Panc1 (cell line): ENCODE measurements at regions not wholly inside any gene's neighbourhood (a gene's known extent, or its start where the extent isn't known, plus 50 kb on each side); places are given as distances from the start of the nearest gene placed in this dataset.

ENCODE experiments used
- ATAC-seq: fragments of 200-7000 bp; cut with Tn5 transposase; 2 replicates; pipeline ENCODE4 v1.9.1; 2020; ENCODE audit warnings: mild to moderate bottlenecking, moderate library complexity
- BruUV-seq: library from RNA; stranded (reverse); fragments of 400-500 nt; replicated peaks from 2 replicates; lab custom pipeline; 2021; lab: Mats Ljungman, UMichigan
- CTCF ChIA-PET: fragments of 300-600 bp; sonication (Branson Sonifier 250); formaldehyde crosslinking; loops from one replicate; lab custom pipeline; 2022; ENCODE audit warnings: antibody characterized with exemption; lab: Charles Lee
- POLR2A ChIA-PET: fragments of 300-600 bp; sonication (Branson Sonifier 250); formaldehyde crosslinking; loops from one replicate; lab custom pipeline; 2022; ENCODE audit warnings: antibody characterized with exemption; lab: Charles Lee
- DNase-seq: peaks from one replicate; pipeline ENCODE4 v3.0.0-alpha.2; 2010; ENCODE audit warnings: low read depth, low spot score
- H3K27ac ChIP-seq: 2 replicates; pipeline ENCODE4 v1.5.1; 2011; ENCODE audit warnings: mild to moderate bottlenecking, low read length, inconsistent platforms
- H3K27me3 ChIP-seq: fragments of 200-500 bp; sonication (Bioruptor generic); 2 replicates; pipeline ENCODE4 v1.6.0; 2014; ENCODE audit warnings: low read length, inconsistent platforms; ENCODE audit not compliant: control insufficient read depth, insufficient read depth
- H3K36me3 ChIP-seq: fragments of 200-500 bp; sonication (Bioruptor generic); 2 replicates; pipeline ENCODE4 v1.5.1; 2014; ENCODE audit warnings: inconsistent platforms, mild to moderate bottlenecking, low read length, moderate library complexity; ENCODE audit not compliant: control insufficient read depth, insufficient read depth
- H3K4me1 ChIP-seq: 2 replicates; pipeline ENCODE4 v1.5.1; 2011; ENCODE audit warnings: inconsistent platforms, mild to moderate bottlenecking, low read length, moderate library complexity; ENCODE audit not compliant: control insufficient read depth, insufficient read depth
- H3K4me3 ChIP-seq, 2 experiments: 2 replicates each; pipeline ENCODE4 v1.5.1; 2011 to 2012; ENCODE audit warnings: low read depth in 2 of 2, low read length in 2 of 2, mild to moderate bottlenecking in 2 of 2, inconsistent platforms in 1 of 2, moderate library complexity in 1 of 2
- H3K9me3 ChIP-seq: fragments of 200-500 bp; sonication (Bioruptor generic); 2 replicates; pipeline ENCODE4 v1.5.1; 2014; ENCODE audit warnings: low read depth, mild to moderate bottlenecking, inconsistent platforms, low read length, moderate library complexity; ENCODE audit not compliant: control insufficient read depth, insufficient read depth
- POLR2AphosphoS5 ChIP-seq: IDR thresholded peaks from 2 replicates; pipeline ENCODE4 v1.6.1; 2012; ENCODE audit warnings: mild to moderate bottlenecking, low read depth, low read length, moderate library complexity
- SIN3A ChIP-seq: IDR thresholded peaks from 2 replicates; pipeline ENCODE4 v1.6.1; 2012; ENCODE audit warnings: low read depth, mild to moderate bottlenecking, low read length, moderate library complexity, borderline replicate concordance; ENCODE audit not compliant: insufficient read depth
- TCF7L2 ChIP-seq: IDR thresholded peaks from 2 replicates; pipeline ENCODE4 v1.6.1; 2011; ENCODE audit warnings: mild to moderate bottlenecking, low read depth, low read length, inconsistent platforms
- in situ Hi-C: cut with HindIII; loops from 2 replicates; pipeline ENCODE4 v1.10.0; 2016; ENCODE audit warnings: low sequenced_read_pairs, low pct_unique_long_range_greater_than_20kb
- intact Hi-C: fragments of 100-400 bp; cut with micrococcal nuclease; formaldehyde crosslinking; loops from one replicate; pipeline ENCODE4 v1.10.0; 2022; ENCODE audit not compliant: unreplicated experiment
- TF ChIP-seq, protein P1 (sequence below), 2 experiments: IDR thresholded peaks; 2 replicates each; pipeline ENCODE4 v1.6.1; 2011 to 2012; ENCODE audit warnings: low read depth in 2 of 2, control low read depth in 1 of 2, low read length in 1 of 2, mild to moderate bottlenecking in 1 of 2, moderate library complexity in 1 of 2; ENCODE audit not compliant: insufficient read depth in 1 of 2
- TF ChIP-seq, protein P2 (sequence below): fragments of 450-650 bp; IDR thresholded peaks from 2 replicates; pipeline ENCODE4 v1.5.1; 2017; ENCODE audit warnings: mild to moderate bottlenecking

DNA sequence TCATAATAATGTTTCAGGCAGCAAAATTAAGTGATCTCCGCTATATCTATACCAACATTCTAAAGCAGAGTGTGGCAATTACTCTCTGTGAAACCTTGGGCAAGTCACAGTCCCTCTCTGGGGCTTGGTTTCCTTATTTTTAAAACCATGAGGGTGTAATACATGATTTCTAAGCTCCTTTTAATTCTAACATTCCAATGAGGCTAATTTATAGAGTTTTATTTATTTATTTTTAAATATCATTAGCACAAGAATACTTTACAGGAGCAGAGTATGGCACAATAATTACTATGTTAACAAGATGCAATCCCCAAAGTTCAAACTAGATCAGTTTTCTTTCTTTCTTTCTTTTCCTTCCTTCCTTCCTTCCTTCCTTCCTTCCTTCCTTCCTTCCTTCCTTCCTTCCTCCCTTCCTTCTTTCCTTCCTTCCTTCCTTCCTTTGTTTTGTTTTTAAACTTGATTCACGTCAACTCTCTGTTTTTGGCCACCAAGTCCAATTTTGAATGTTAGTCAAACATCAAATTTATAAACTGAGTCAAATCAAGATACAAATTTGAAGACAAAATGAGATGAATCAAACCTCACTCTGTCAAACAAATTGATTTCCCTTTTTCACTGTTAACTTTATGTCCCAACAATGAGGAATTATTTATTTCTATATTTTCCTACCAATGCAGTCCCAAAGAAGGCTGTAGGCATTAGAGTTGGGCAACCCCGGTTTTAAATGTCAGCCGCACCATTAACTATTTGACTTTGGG, 50.2 kb upstream of the GPR174 start:
- H3K4me1 ChIP-seq = no peaks in the 10 kb centered on the region
- in situ Hi-C loops (no loop called here), intact Hi-C loops (no loop called here)
- H3K9me3 ChIP-seq = no peaks in the 10 kb centered on the region
- no peaks in the 10 kb centered on the region for H3K27me3 ChIP-seq
- ATAC-seq = no peak
- H3K36me3 ChIP-seq = no peaks in the 10 kb centered on the region
- POLR2A ChIA-PET = no interaction called here
- no peak overlapping the region for H3K27ac ChIP-seq
- CTCF ChIA-PET = no interaction called here
- DNase-seq = no peak
- TF ChIP-seq, protein P1, sequence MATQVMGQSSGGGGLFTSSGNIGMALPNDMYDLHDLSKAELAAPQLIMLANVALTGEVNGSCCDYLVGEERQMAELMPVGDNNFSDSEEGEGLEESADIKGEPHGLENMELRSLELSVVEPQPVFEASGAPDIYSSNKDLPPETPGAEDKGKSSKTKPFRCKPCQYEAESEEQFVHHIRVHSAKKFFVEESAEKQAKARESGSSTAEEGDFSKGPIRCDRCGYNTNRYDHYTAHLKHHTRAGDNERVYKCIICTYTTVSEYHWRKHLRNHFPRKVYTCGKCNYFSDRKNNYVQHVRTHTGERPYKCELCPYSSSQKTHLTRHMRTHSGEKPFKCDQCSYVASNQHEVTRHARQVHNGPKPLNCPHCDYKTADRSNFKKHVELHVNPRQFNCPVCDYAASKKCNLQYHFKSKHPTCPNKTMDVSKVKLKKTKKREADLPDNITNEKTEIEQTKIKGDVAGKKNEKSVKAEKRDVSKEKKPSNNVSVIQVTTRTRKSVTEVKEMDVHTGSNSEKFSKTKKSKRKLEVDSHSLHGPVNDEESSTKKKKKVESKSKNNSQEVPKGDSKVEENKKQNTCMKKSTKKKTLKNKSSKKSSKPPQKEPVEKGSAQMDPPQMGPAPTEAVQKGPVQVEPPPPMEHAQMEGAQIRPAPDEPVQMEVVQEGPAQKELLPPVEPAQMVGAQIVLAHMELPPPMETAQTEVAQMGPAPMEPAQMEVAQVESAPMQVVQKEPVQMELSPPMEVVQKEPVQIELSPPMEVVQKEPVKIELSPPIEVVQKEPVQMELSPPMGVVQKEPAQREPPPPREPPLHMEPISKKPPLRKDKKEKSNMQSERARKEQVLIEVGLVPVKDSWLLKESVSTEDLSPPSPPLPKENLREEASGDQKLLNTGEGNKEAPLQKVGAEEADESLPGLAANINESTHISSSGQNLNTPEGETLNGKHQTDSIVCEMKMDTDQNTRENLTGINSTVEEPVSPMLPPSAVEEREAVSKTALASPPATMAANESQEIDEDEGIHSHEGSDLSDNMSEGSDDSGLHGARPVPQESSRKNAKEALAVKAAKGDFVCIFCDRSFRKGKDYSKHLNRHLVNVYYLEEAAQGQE (IDR thresholded peaks at IDR 0.05; ENCODE audit: insufficient read depth in 1 of 2, low read depth in 2 of 2, low read length in 1 of 2) = no peak
- no peak for TF ChIP-seq SIN3A
- TF ChIP-seq POLR2AphosphoS5 = no peak
- no peak for TF ChIP-seq TCF7L2
- TF ChIP-seq, protein P2, sequence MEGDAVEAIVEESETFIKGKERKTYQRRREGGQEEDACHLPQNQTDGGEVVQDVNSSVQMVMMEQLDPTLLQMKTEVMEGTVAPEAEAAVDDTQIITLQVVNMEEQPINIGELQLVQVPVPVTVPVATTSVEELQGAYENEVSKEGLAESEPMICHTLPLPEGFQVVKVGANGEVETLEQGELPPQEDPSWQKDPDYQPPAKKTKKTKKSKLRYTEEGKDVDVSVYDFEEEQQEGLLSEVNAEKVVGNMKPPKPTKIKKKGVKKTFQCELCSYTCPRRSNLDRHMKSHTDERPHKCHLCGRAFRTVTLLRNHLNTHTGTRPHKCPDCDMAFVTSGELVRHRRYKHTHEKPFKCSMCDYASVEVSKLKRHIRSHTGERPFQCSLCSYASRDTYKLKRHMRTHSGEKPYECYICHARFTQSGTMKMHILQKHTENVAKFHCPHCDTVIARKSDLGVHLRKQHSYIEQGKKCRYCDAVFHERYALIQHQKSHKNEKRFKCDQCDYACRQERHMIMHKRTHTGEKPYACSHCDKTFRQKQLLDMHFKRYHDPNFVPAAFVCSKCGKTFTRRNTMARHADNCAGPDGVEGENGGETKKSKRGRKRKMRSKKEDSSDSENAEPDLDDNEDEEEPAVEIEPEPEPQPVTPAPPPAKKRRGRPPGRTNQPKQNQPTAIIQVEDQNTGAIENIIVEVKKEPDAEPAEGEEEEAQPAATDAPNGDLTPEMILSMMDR = no peak
- BruUV-seq = no TSS peak
- H3K4me3 ChIP-seq = no peak overlapping the region
